ENCODE measurements at regions not wholly inside any gene's neighbourhood (a gene's known extent, or its start where the extent isn't known, plus 50 kb on each side); places are given as distances from the start of the nearest gene placed in this dataset.

- Histone ChIP-seq H3K36me3 (ENCODE audit: control insufficient read depth, insufficient read depth, low read length) (no peaks in the 10 kb centered on the region), H3K4me1 (replicated peaks in 1 of 2; ENCODE audit: control insufficient read depth in 2 of 2, insufficient read depth in 2 of 2, low read length in 2 of 2) (no peaks in the 10 kb centered on the region), H2AFZ (ENCODE audit: low read depth, low read length) (no peak overlapping the region), H3K9me3 (replicated peaks; ENCODE audit: control insufficient read depth, insufficient read depth, low read depth, low read length) (no peaks in the 10 kb centered on the region), H3K9ac (ENCODE audit: insufficient read depth in 1 of 2, low read depth in 2 of 2, low read length in 2 of 2) (no peak overlapping the region), H4K20me1 (replicated peaks; ENCODE audit: control insufficient read depth, insufficient read depth, low read length) (no peaks in the 10 kb centered on the region), H3K27ac (ENCODE audit: extremely low read depth, low read depth, low read length) (no peak overlapping the region), H3K4me3 (no peak overlapping the region), H3K27me3 (ENCODE audit: control insufficient read depth in 2 of 2, insufficient read depth in 2 of 2, low read length in 2 of 2) (peaks cover 6 to 8% of the 10 kb centered on the region in 2 experiments; a peak in 4 of 5 replicates), H3K4me2 (ENCODE audit: insufficient read depth, low read length) (no peak overlapping the region), H3K79me2 (ENCODE audit: control insufficient read depth, insufficient read depth, low read length) (no peaks in the 10 kb centered on the region), H3K9me1 (ENCODE audit: control insufficient read depth, insufficient read depth, low read length) (no peaks in the 10 kb centered on the region)
- DNase-seq (ENCODE audit: extremely low read depth in 1 of 4, low spot score in 3 of 4) (peak in 1 of 4 experiments; percentile 2), ATAC-seq (no peak), FAIRE-seq (no peak)
- TF ChIP-seq SPI1 (IDR thresholded peaks at IDR 0.05; ENCODE audit: borderline replicate concordance, low read depth, low read length) = peak; percentile 82; the same call in 1 of the 2 replicates
- no peak for TF ChIP-seq CXXC5 (CRISPR knock-in tag; IDR thresholded peaks at IDR 0.05)
- BruUV-seq (replicated peaks) = no TSS peak
- in situ Hi-C loops (cut with MboI) = no loop called here
- POLR2A ChIA-PET = interaction anchor here (1.2 kb wide), 1 partner anchor 9 kb away, joined by 3 read pairs; no protein-coding TSS in a partner anchor
- CTCF ChIA-PET (ENCODE audit: low intra/inter-chr PET ratio) = no interaction called here
- intact Hi-C loops (cut with micrococcal nuclease) = no loop called here
- 0% methylated on average over 2 of the region's 2 CpGs for WGBS (ENCODE audit: insufficient coverage, low coverage, missing lambda C conversion rate)
Observed at GRCh38 chr2:8244639-8245038, 437.2 kb upstream of the ID2 start.

DNA sequence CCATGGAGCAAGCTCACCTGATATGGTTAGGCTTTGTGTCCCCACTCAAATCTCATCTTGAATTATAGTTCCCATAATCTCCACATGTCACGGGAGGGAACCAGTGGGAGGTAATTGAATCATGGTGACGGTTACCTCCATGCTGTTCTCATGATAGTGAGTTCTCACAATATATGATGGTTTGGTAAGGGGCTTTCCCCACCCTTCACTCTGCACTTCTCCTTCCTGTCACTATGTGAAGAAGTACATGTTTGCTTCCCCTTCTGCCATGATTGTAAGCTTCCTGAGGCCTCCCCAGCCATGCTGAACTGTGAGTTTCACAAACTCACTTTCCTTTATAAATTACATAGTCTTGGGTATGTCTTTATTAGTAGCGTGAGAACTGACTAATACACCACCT is 435.7 kb upstream of the ID2 start:
- intact Hi-C loops (cut with micrococcal nuclease) (no loop called here), in situ Hi-C loops (cut with MboI) (no loop called here)
- FAIRE-seq (no peak), ATAC-seq (no peak), DNase-seq (ENCODE audit: extremely low read depth in 1 of 4, low spot score in 3 of 4) (no peak)
- Histone ChIP-seq H3K9ac (ENCODE audit: insufficient read depth in 1 of 2, low read depth in 2 of 2, low read length in 2 of 2) (no peak overlapping the region), H3K4me1 (replicated peaks in 1 of 2; ENCODE audit: control insufficient read depth in 2 of 2, insufficient read depth in 2 of 2, low read length in 2 of 2) (no peaks in the 10 kb centered on the region), H3K36me3 (ENCODE audit: control insufficient read depth, insufficient read depth, low read length) (no peaks in the 10 kb centered on the region), H3K9me3 (replicated peaks; ENCODE audit: control insufficient read depth, insufficient read depth, low read depth, low read length) (no peaks in the 10 kb centered on the region), H3K4me3 (no peak overlapping the region), H3K27me3 (ENCODE audit: control insufficient read depth in 2 of 2, insufficient read depth in 2 of 2, low read length in 2 of 2) (peaks cover 8 to 12% of the 10 kb centered on the region in 2 experiments; a peak in 4 of 5 replicates), H3K4me2 (ENCODE audit: insufficient read depth, low read length) (no peak overlapping the region), H2AFZ (ENCODE audit: low read depth, low read length) (no peak overlapping the region), H3K27ac (ENCODE audit: extremely low read depth, low read depth, low read length) (no peak overlapping the region), H3K9me1 (ENCODE audit: control insufficient read depth, insufficient read depth, low read length) (no peaks in the 10 kb centered on the region), H3K79me2 (ENCODE audit: control insufficient read depth, insufficient read depth, low read length) (no peaks in the 10 kb centered on the region), H4K20me1 (replicated peaks; ENCODE audit: control insufficient read depth, insufficient read depth, low read length) (no peaks in the 10 kb centered on the region)
- TF ChIP-seq ZNF146 (CRISPR knock-in tag; IDR thresholded peaks at IDR 0.05; ENCODE audit: unreplicated experiment) (no peak), SMARCA5 (IDR thresholded peaks at IDR 0.05) (no peak), ZBTB17 (CRISPR knock-in tag; IDR thresholded peaks at IDR 0.05) (no peak), NRF1 (conservative IDR thresholded peaks at IDR 0.05 in 1 of 2, IDR thresholded peaks at IDR 0.05 in 1 of 2) (no peak), ZNF699 (CRISPR knock-in tag; IDR thresholded peaks at IDR 0.05; ENCODE audit: insufficient replicate concordance) (no peak), ZNF384 (IDR thresholded peaks at IDR 0.05; ENCODE audit: low read depth, low read length) (no peak), BDP1 (IDR thresholded peaks at IDR 0.05; ENCODE audit: insufficient read depth, insufficient read length) (no peak), ZNF764 (CRISPR knock-in tag; IDR thresholded peaks at IDR 0.05; ENCODE audit: low read depth) (no peak), TFE3 (CRISPR knock-in tag; IDR thresholded peaks at IDR 0.05) (no peak)
- TF ChIP-seq, protein P1, sequence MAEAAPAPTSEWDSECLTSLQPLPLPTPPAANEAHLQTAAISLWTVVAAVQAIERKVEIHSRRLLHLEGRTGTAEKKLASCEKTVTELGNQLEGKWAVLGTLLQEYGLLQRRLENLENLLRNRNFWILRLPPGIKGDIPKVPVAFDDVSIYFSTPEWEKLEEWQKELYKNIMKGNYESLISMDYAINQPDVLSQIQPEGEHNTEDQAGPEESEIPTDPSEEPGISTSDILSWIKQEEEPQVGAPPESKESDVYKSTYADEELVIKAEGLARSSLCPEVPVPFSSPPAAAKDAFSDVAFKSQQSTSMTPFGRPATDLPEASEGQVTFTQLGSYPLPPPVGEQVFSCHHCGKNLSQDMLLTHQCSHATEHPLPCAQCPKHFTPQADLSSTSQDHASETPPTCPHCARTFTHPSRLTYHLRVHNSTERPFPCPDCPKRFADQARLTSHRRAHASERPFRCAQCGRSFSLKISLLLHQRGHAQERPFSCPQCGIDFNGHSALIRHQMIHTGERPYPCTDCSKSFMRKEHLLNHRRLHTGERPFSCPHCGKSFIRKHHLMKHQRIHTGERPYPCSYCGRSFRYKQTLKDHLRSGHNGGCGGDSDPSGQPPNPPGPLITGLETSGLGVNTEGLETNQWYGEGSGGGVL (CRISPR knock-in tag; IDR thresholded peaks at IDR 0.05) = no peak
- ChIA-PET POLR2A (no interaction called here), CTCF (ENCODE audit: low intra/inter-chr PET ratio) (no interaction called here)
- no TSS peak for BruUV-seq (replicated peaks)
- 0% methylated on average over 3 of the region's 3 CpGs for WGBS (ENCODE audit: insufficient coverage, low coverage, missing lambda C conversion rate)

Measured in K562 (cell line).